Gastroesophageal sphincter (tissue), 3 donors: ENCODE measurements at regions not wholly inside any gene's neighbourhood (a gene's known extent, or its start where the extent isn't known, plus 50 kb on each side); places are given as distances from the start of the nearest gene placed in this dataset.

ENCODE experiments used
- CTCF ChIP-seq, 4 experiments: fragments of 200-600 bp in 2 of 4; fragments of 450-650 bp in 2 of 4; sonication (generic) in 1 of 4; IDR thresholded peaks; one replicate each; pipeline ENCODE4 v1.5.1; 2017 to 2019; ENCODE audit warnings: antibody characterized with exemption in 4 of 4, mild to moderate bottlenecking in 2 of 4, moderate library complexity in 2 of 4
- POLR2A ChIP-seq, 2 donors: fragments of 450-650 bp; IDR thresholded peaks; one replicate each; pipeline ENCODE4 v1.6.1; 2017; ENCODE audit warnings: antibody characterized with exemption in 2 of 2, mild to moderate bottlenecking in 2 of 2, moderate library complexity in 1 of 2
- POLR2AphosphoS5 ChIP-seq: sonication (generic); formaldehyde crosslinking; IDR thresholded peaks from one replicate; pipeline ENCODE4 v1.6.1; 2017; ENCODE audit warnings: antibody characterized with exemption

GRCh38 chr4:186010821-186011220 is 58.1 kb upstream of the TLR3 start:
- TF ChIP-seq POLR2AphosphoS5 (no peak), POLR2A (IDR thresholded peaks at IDR 0.05) (no peak), CTCF (IDR thresholded peaks at IDR 0.05) (no peak)
